ENCODE measurements at regions not wholly inside any gene's neighbourhood (a gene's known extent, or its start where the extent isn't known, plus 50 kb on each side); places are given as distances from the start of the nearest gene placed in this dataset.

DNA sequence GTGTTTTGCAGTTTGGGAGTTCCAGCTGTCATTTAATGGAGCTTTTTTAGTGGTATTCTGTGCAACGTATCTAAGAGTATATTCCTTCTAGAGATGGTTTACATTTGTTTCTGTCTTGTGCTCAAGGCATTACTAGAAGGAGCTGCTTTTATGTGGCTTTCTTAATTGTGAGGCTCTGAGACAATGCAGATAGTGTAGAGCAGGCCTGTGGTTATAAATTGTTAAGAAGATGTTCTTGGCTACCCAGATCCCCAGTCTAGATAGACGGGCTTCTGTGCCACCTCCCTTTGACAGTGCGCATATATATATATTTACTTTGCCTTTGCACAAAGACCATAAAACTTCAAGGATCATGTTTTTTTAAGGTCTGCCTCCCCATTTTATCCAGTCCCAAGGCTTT, 160.8 kb upstream of the PODXL start:
- TF ChIP-seq, protein P1, sequence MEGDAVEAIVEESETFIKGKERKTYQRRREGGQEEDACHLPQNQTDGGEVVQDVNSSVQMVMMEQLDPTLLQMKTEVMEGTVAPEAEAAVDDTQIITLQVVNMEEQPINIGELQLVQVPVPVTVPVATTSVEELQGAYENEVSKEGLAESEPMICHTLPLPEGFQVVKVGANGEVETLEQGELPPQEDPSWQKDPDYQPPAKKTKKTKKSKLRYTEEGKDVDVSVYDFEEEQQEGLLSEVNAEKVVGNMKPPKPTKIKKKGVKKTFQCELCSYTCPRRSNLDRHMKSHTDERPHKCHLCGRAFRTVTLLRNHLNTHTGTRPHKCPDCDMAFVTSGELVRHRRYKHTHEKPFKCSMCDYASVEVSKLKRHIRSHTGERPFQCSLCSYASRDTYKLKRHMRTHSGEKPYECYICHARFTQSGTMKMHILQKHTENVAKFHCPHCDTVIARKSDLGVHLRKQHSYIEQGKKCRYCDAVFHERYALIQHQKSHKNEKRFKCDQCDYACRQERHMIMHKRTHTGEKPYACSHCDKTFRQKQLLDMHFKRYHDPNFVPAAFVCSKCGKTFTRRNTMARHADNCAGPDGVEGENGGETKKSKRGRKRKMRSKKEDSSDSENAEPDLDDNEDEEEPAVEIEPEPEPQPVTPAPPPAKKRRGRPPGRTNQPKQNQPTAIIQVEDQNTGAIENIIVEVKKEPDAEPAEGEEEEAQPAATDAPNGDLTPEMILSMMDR (IDR thresholded peaks at IDR 0.05), result no peak
- no peak for TF ChIP-seq POLR2A (IDR thresholded peaks at IDR 0.05)

All from gastroesophageal sphincter (tissue), 3 donors.